ENCODE measurements at regions not wholly inside any gene's neighbourhood (a gene's known extent, or its start where the extent isn't known, plus 50 kb on each side); places are given as distances from the start of the nearest gene placed in this dataset.

GRCh38 chr2:136386046-136386445 is 268.1 kb upstream of the CXCR4 start:
- Histone ChIP-seq H3K36me3 (no peaks in the 10 kb centered on the region), H3K4me3 (ENCODE audit: low read depth in 1 of 2, low read length in 1 of 2) (no peak overlapping the region), H3K27me3 (no peaks in the 10 kb centered on the region), H3K4me1 (ENCODE audit: control insufficient read depth in 1 of 2, insufficient read depth in 1 of 2, low read depth in 1 of 2, low read length in 1 of 2) (peaks cover 32 to 39% of the 10 kb centered on the region in 2 experiments), H3K27ac (no peak overlapping the region), H3K9me3 (no peaks in the 10 kb centered on the region)
- no peak for TF ChIP-seq CTCF (IDR thresholded peaks at IDR 0.05)

GRCh38 chr2:136384531-136385303 is 266.8 kb upstream of the CXCR4 start:
- no peaks in the 10 kb centered on the region for H3K36me3 ChIP-seq
- H3K27ac ChIP-seq: peak overlapping the region; percentile 96
- no peak overlapping the region for H3K4me3 ChIP-seq (ENCODE audit: low read depth in 1 of 2, low read length in 1 of 2)
- no peaks in the 10 kb centered on the region for H3K9me3 ChIP-seq
- no peaks in the 10 kb centered on the region for H3K27me3 ChIP-seq
- TF ChIP-seq CTCF (IDR thresholded peaks at IDR 0.05): peak; percentile 73
- peaks cover 32 to 41% of the 10 kb centered on the region in 2 experiments for H3K4me1 ChIP-seq (ENCODE audit: control insufficient read depth in 1 of 2, insufficient read depth in 1 of 2, low read depth in 1 of 2, low read length in 1 of 2)

GRCh38 chr2:136383167-136383566 is 265.2 kb upstream of the CXCR4 start:
- Histone ChIP-seq H3K27ac (peak overlapping the region; percentile 96), H3K4me3 (ENCODE audit: low read depth in 1 of 2, low read length in 1 of 2) (peak overlapping the region in 1 of 2 experiments; percentile 43), H3K27me3 (no peaks in the 10 kb centered on the region), H3K9me3 (no peaks in the 10 kb centered on the region), H3K36me3 (no peaks in the 10 kb centered on the region), H3K4me1 (ENCODE audit: control insufficient read depth in 1 of 2, insufficient read depth in 1 of 2, low read depth in 1 of 2, low read length in 1 of 2) (peaks cover 39 to 56% of the 10 kb centered on the region in 2 experiments)
- no peak for TF ChIP-seq CTCF (IDR thresholded peaks at IDR 0.05)

GRCh38 chr2:136381722-136382633 is 264.0 kb upstream of the CXCR4 start:
- H3K27ac ChIP-seq: peak overlapping the region; percentile 96
- H3K4me3 ChIP-seq (ENCODE audit: low read depth in 1 of 2, low read length in 1 of 2): peak overlapping the region; percentile 21 to 43
- no peaks in the 10 kb centered on the region for H3K9me3 ChIP-seq
- H3K36me3 ChIP-seq: no peaks in the 10 kb centered on the region
- TF ChIP-seq CTCF (IDR thresholded peaks at IDR 0.05): peak; percentile 24
- H3K4me1 ChIP-seq (ENCODE audit: control insufficient read depth in 1 of 2, insufficient read depth in 1 of 2, low read depth in 1 of 2, low read length in 1 of 2): peaks cover 40 to 57% of the 10 kb centered on the region in 2 experiments
- no peaks in the 10 kb centered on the region for H3K27me3 ChIP-seq

- H3K4me1 ChIP-seq (ENCODE audit: control insufficient read depth in 1 of 2, insufficient read depth in 1 of 2, low read depth in 1 of 2, low read length in 1 of 2): peaks cover 40 to 57% of the 10 kb centered on the region in 2 experiments
- no peaks in the 10 kb centered on the region for H3K27me3 ChIP-seq
- TF ChIP-seq CTCF (IDR thresholded peaks at IDR 0.05): no peak
- no peak overlapping the region for H3K4me3 ChIP-seq (ENCODE audit: low read depth in 1 of 2, low read length in 1 of 2)
- no peaks in the 10 kb centered on the region for H3K9me3 ChIP-seq
- H3K27ac ChIP-seq: peak overlapping the region; percentile 96
- no peaks in the 10 kb centered on the region for H3K36me3 ChIP-seq
These were observed 263.3 kb upstream of the CXCR4 start for GRCh38 chr2:136381245-136381644.

Measured in neutrophil (primary cell).